Gastrocnemius medialis (tissue), 4 donors: ENCODE measurements at regions not wholly inside any gene's neighbourhood (a gene's known extent, or its start where the extent isn't known, plus 50 kb on each side); places are given as distances from the start of the nearest gene placed in this dataset.
"Not testable (repeated sequence)": the region's sequence is repeated elsewhere in the genome, so short reads cannot be mapped to it uniquely, and the experiment has no call there.

Experiments
- ATAC-seq, 2 donors: fragments of 150-250 bp; one replicate each; pipeline ENCODE4 v1.9.1; 2016
- DNase-seq, 2 donors: peaks; one replicate each; pipeline ENCODE4 v3.0.0-alpha.2; 2019
- H3K27ac ChIP-seq, 4 donors: fragments of 200-600 bp; sonication (generic); 1 replicate in 1 of 4; 2 replicates in 3 of 4; pipeline ENCODE4 v1.5.1; 2016 to 2018; ENCODE audit warnings: mild to moderate bottlenecking in 2 of 4, moderate library complexity in 1 of 4
- H3K27me3 ChIP-seq, 3 donors: fragments of 200-600 bp; sonication (generic) in 2 of 3; 1 replicate in 1 of 3; 2 replicates in 2 of 3; pipeline versions ENCODE4 v1.5.1 to v1.6.0; 2016 to 2019; ENCODE audit warnings: mild to moderate bottlenecking in 1 of 3, moderate library complexity in 1 of 3
- H3K36me3 ChIP-seq, 2 donors: fragments of 200-600 bp; sonication (generic) in 1 of 2; one replicate each; pipeline ENCODE4 v1.5.1; 2017 to 2018
- H3K4me1 ChIP-seq, 2 donors: fragments of 200-600 bp; sonication (generic) in 1 of 2; one replicate each; pipeline ENCODE4 v1.5.1; 2016 to 2017; ENCODE audit warnings: mild to moderate bottlenecking in 2 of 2
- H3K4me3 ChIP-seq, 4 donors: fragments of 200-600 bp; sonication (generic) in 3 of 4; 1 replicate in 1 of 4; 2 replicates in 3 of 4; pipeline ENCODE4 v1.5.1; 2016 to 2019; ENCODE audit warnings: mild to moderate bottlenecking in 2 of 4
- H3K9me3 ChIP-seq, 3 donors: fragments of 200-600 bp; sonication (generic) in 2 of 3; 1 replicate in 1 of 3; 2 replicates in 2 of 3; pipeline ENCODE4 v1.5.1; 2016 to 2019
- CTCF ChIP-seq, 5 experiments: fragments of 450-650 bp in 3 of 5; fragments of 200-600 bp in 2 of 5; sonication (generic) in 2 of 5; IDR thresholded peaks in 4 of 5; conservative IDR thresholded peaks in 1 of 5; 1 replicate in 4 of 5; 2 replicates in 1 of 5; pipeline ENCODE4 v1.5.1; 2016 to 2019; ENCODE audit warnings: antibody characterized with exemption in 5 of 5, mild to moderate bottlenecking in 3 of 5, moderate library complexity in 3 of 5
- POLR2A ChIP-seq, 2 donors: fragments of 450-650 bp; IDR thresholded peaks; one replicate each; pipeline ENCODE4 v1.6.1; 2017; ENCODE audit warnings: antibody characterized with exemption in 2 of 2, mild to moderate bottlenecking in 2 of 2, moderate library complexity in 2 of 2
- in situ Hi-C, 4 donors: fragments of 200-750 bp; cut with MboI; loops; one replicate each; pipeline versions ENCODE4 v1.15.0 to v1.8.0; 2017; ENCODE audit warnings: low sequenced_read_pairs in 4 of 4
- intact Hi-C: fragments of 100-400 bp; cut with DNase I; formaldehyde crosslinking; loops from one replicate; pipeline ENCODE4 v1.15.1; 2023; ENCODE audit warnings: low total_unique reads

GRCh38 chr15:44833081-44833480 lies 96.8 kb downstream of the TRIM69 start:
- H3K4me3 ChIP-seq, H3K9me3 ChIP-seq, intact Hi-C loops, DNase-seq, H3K27me3 ChIP-seq, H3K27ac ChIP-seq, H3K36me3 ChIP-seq, ATAC-seq, in situ Hi-C loops, H3K4me1 ChIP-seq: not testable (repeated sequence)

GRCh38 chr15:44833761-44834160 lies 97.4 kb downstream of the TRIM69 start:
- H3K4me3 ChIP-seq, H3K4me1 ChIP-seq, ATAC-seq, intact Hi-C loops, H3K9me3 ChIP-seq, in situ Hi-C loops, H3K36me3 ChIP-seq, H3K27ac ChIP-seq, H3K27me3 ChIP-seq, DNase-seq: not testable (repeated sequence)

- H3K9me3 ChIP-seq, DNase-seq, H3K27ac ChIP-seq, H3K36me3 ChIP-seq, ATAC-seq, H3K27me3 ChIP-seq, H3K4me3 ChIP-seq, in situ Hi-C loops, intact Hi-C loops, H3K4me1 ChIP-seq: not testable (repeated sequence)
Observed at GRCh38 chr15:44835082-44835481, 98.8 kb downstream of the TRIM69 start.

- in situ Hi-C loops = no loop called here
- Histone ChIP-seq H3K4me3 (no peak overlapping the region), H3K27ac (no peak overlapping the region), H3K27me3 (no peaks in the 10 kb centered on the region), H3K9me3 (no peaks in the 10 kb centered on the region), H3K36me3 (no peaks in the 10 kb centered on the region), H3K4me1 (no peaks in the 10 kb centered on the region)
- ATAC-seq (no peak), DNase-seq (no peak)
- intact Hi-C loops = no loop called here
- TF ChIP-seq POLR2A (IDR thresholded peaks at IDR 0.05) (no peak), CTCF (IDR thresholded peaks at IDR 0.05 in 4 of 5, conservative IDR thresholded peaks at IDR 0.05 in 1 of 5) (no peak)
Observed at GRCh38 chr15:44836094-44836493, 99.8 kb downstream of the TRIM69 start.

GRCh38 chr15:44838929-44839328 lies 102.6 kb downstream of the TRIM69 start:
- intact Hi-C loops, H3K27me3 ChIP-seq, H3K9me3 ChIP-seq, H3K36me3 ChIP-seq, in situ Hi-C loops, H3K4me1 ChIP-seq, H3K4me3 ChIP-seq, H3K27ac ChIP-seq, ATAC-seq, DNase-seq: not testable (repeated sequence)

- in situ Hi-C loops, intact Hi-C loops, H3K36me3 ChIP-seq, ATAC-seq, H3K4me3 ChIP-seq, DNase-seq, H3K27me3 ChIP-seq, H3K4me1 ChIP-seq, H3K9me3 ChIP-seq, H3K27ac ChIP-seq: not testable (repeated sequence)
Observed at GRCh38 chr15:44841762-44842161, 105.4 kb downstream of the TRIM69 start.

GRCh38 chr15:44842883-44843282 lies 106.6 kb downstream of the TRIM69 start:
- in situ Hi-C loops, intact Hi-C loops, H3K36me3 ChIP-seq, H3K4me3 ChIP-seq, H3K27me3 ChIP-seq, H3K27ac ChIP-seq, H3K9me3 ChIP-seq, DNase-seq, H3K4me1 ChIP-seq, ATAC-seq: not testable (repeated sequence)

GRCh38 chr15:44844936-44845335 lies 108.6 kb downstream of the TRIM69 start:
- H3K27me3 ChIP-seq, H3K4me3 ChIP-seq, H3K36me3 ChIP-seq, H3K27ac ChIP-seq, ATAC-seq, intact Hi-C loops, H3K4me1 ChIP-seq, H3K9me3 ChIP-seq, in situ Hi-C loops, DNase-seq: not testable (repeated sequence)

GRCh38 chr15:44846156-44846555 lies 109.8 kb downstream of the TRIM69 start:
- H3K36me3 ChIP-seq, ATAC-seq, in situ Hi-C loops, H3K9me3 ChIP-seq, DNase-seq, H3K4me1 ChIP-seq, H3K27ac ChIP-seq, intact Hi-C loops, H3K27me3 ChIP-seq, H3K4me3 ChIP-seq: not testable (repeated sequence)

GRCh38 chr15:44847555-44847954 lies 108.9 kb upstream of the TERB2 start:
- intact Hi-C loops, H3K4me3 ChIP-seq, H3K36me3 ChIP-seq, in situ Hi-C loops, H3K4me1 ChIP-seq, H3K9me3 ChIP-seq, ATAC-seq, H3K27me3 ChIP-seq, H3K27ac ChIP-seq, DNase-seq: not testable (repeated sequence)

- H3K9me3 ChIP-seq, H3K27ac ChIP-seq, intact Hi-C loops, H3K27me3 ChIP-seq, in situ Hi-C loops, H3K36me3 ChIP-seq, H3K4me1 ChIP-seq, ATAC-seq, DNase-seq, H3K4me3 ChIP-seq: not testable (repeated sequence)
Observed at GRCh38 chr15:44848859-44849258, 107.6 kb upstream of the TERB2 start.
